B cell (primary cell): ENCODE measurements at regions not wholly inside any gene's neighbourhood (a gene's known extent, or its start where the extent isn't known, plus 50 kb on each side); places are given as distances from the start of the nearest gene placed in this dataset.

Source experiments
- EZH2 ChIP-seq: IDR thresholded peaks from 2 replicates; pipeline ENCODE4 v1.6.1; 2012; ENCODE audit warnings: borderline replicate concordance, low read depth, mild to moderate bottlenecking, moderate library complexity, low read length; ENCODE audit not compliant: insufficient read depth, poor library complexity, severe bottlenecking
- TF ChIP-seq, protein P1 (sequence below): fragments of 200-600 bp; IDR thresholded peaks from one replicate; pipeline ENCODE4 v1.8.0; 2022; ENCODE audit warnings: antibody characterized with exemption, mild to moderate bottlenecking

DNA sequence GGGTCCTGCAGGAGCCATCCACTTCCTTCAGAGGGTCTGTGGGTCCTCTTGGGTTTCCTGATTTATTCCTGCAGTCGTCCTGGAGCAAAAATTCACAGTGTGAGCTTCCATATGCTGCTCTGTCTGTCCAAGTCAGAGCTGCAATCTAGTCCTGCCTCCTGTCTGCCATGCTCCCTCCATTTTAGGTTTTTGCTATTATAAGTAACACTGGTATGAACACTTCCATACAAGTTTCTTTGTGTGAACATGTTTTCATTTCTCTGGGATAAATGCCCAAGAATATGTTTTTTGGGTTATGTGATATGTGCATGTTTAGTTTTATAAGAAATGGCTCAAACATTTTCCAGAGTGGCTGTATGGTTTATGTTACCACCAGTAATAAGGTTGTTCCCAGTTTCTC is 188.1 kb downstream of the ACTR3B start:
- TF ChIP-seq, protein P1, sequence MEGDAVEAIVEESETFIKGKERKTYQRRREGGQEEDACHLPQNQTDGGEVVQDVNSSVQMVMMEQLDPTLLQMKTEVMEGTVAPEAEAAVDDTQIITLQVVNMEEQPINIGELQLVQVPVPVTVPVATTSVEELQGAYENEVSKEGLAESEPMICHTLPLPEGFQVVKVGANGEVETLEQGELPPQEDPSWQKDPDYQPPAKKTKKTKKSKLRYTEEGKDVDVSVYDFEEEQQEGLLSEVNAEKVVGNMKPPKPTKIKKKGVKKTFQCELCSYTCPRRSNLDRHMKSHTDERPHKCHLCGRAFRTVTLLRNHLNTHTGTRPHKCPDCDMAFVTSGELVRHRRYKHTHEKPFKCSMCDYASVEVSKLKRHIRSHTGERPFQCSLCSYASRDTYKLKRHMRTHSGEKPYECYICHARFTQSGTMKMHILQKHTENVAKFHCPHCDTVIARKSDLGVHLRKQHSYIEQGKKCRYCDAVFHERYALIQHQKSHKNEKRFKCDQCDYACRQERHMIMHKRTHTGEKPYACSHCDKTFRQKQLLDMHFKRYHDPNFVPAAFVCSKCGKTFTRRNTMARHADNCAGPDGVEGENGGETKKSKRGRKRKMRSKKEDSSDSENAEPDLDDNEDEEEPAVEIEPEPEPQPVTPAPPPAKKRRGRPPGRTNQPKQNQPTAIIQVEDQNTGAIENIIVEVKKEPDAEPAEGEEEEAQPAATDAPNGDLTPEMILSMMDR = no peak
- TF ChIP-seq EZH2 = no peak
